RWPE2 (cell line): ENCODE measurements at regions not wholly inside any gene's neighbourhood (a gene's known extent, or its start where the extent isn't known, plus 50 kb on each side); places are given as distances from the start of the nearest gene placed in this dataset.

ENCODE experiments used
- ATAC-seq: fragments of 200-7000 bp; cut with Tn5 transposase; 3 replicates; pipeline ENCODE4 v1.9.1; 2021; ENCODE audit warnings: low read depth
- DNase-seq: peaks from one replicate; pipeline ENCODE4 v3.0.0-alpha.2; 2020; ENCODE audit warnings: low spot score
- H3K27ac ChIP-seq: fragments of 450-650 bp; 2 replicates; pipeline ENCODE4 v1.5.1; 2017; ENCODE audit warnings: mild to moderate bottlenecking; ENCODE audit not compliant: poor library complexity, severe bottlenecking
- H3K27me3 ChIP-seq: fragments of 250-450 bp; sonication (Bioruptor Pico); 2 replicates; pipeline ENCODE4 v1.5.1; 2021; ENCODE audit warnings: mild to moderate bottlenecking, moderate library complexity; ENCODE audit not compliant: insufficient read depth, poor library complexity, severe bottlenecking
- H3K36me3 ChIP-seq: fragments of 250-450 bp; sonication (Bioruptor Pico); 2 replicates; pipeline ENCODE4 v1.5.1; 2020; ENCODE audit warnings: low read depth, mild to moderate bottlenecking, moderate library complexity
- H3K4me1 ChIP-seq: fragments of 250-450 bp; sonication (Bioruptor Pico); 2 replicates; pipeline ENCODE4 v1.5.1; 2021; ENCODE audit warnings: mild to moderate bottlenecking, moderate library complexity; ENCODE audit not compliant: insufficient read depth, poor library complexity, severe bottlenecking
- H3K4me3 ChIP-seq: fragments of 250-450 bp; sonication (Bioruptor Pico); 2 replicates; pipeline ENCODE4 v1.5.1; 2021; ENCODE audit warnings: mild to moderate bottlenecking, moderate library complexity; ENCODE audit not compliant: severe bottlenecking
- H3K9me3 ChIP-seq: fragments of 250-450 bp; sonication (Bioruptor Pico); 2 replicates; pipeline ENCODE4 v1.5.1; 2021; ENCODE audit warnings: mild to moderate bottlenecking, moderate library complexity; ENCODE audit not compliant: severe bottlenecking
- TF ChIP-seq, protein P1 (sequence below): fragments of 450-650 bp; IDR thresholded peaks from one replicate; pipeline ENCODE4 v1.5.1; 2017; ENCODE audit warnings: mild to moderate bottlenecking, moderate library complexity; ENCODE audit not compliant: poor library complexity, severe bottlenecking

DNA sequence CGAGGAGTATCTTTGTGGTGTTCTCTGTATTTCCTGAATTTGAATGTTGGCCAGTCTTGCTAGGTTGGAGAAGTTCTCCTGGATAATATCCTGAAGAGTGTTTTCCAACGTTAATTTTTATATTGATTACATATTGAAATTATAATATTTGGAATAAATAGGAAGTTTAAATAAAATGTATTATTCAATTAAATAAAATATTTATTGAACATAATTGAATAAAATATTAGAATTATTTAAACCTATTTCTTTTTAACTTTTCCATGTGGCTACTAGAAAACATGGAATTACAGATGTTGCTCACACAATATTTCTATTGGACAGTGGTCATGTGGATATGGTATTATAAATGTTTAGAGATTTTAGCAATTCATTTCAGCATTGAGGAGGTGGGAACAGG is 170.8 kb upstream of the FST start:
- DNase-seq (no peak), ATAC-seq (no peak)
- Histone ChIP-seq H3K4me1 (no peaks in the 10 kb centered on the region), H3K27ac (no peak overlapping the region), H3K4me3 (no peak overlapping the region), H3K27me3 (no peaks in the 10 kb centered on the region), H3K9me3 (no peaks in the 10 kb centered on the region), H3K36me3 (no peaks in the 10 kb centered on the region)
- TF ChIP-seq, protein P1, sequence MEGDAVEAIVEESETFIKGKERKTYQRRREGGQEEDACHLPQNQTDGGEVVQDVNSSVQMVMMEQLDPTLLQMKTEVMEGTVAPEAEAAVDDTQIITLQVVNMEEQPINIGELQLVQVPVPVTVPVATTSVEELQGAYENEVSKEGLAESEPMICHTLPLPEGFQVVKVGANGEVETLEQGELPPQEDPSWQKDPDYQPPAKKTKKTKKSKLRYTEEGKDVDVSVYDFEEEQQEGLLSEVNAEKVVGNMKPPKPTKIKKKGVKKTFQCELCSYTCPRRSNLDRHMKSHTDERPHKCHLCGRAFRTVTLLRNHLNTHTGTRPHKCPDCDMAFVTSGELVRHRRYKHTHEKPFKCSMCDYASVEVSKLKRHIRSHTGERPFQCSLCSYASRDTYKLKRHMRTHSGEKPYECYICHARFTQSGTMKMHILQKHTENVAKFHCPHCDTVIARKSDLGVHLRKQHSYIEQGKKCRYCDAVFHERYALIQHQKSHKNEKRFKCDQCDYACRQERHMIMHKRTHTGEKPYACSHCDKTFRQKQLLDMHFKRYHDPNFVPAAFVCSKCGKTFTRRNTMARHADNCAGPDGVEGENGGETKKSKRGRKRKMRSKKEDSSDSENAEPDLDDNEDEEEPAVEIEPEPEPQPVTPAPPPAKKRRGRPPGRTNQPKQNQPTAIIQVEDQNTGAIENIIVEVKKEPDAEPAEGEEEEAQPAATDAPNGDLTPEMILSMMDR: no peak

DNA sequence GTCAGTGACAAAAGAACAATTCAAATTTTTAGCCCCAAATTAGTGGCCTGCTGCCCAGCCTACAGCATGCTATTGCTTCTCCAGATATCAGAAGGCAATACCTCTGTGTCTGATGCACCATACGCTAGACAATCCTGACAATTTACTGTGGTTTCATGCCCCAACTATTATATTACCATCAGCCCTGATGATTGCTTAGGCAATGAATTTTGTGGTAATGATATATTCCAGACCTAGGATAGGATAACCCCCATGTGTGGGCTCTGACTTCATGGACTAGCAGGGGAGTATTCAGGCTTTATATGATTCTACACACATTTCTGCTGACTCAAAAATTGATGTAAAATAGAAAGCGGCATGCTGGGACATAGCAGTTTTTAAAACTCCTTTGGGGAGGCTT is 168.7 kb upstream of the FST start:
- Histone ChIP-seq H3K4me3 (no peak overlapping the region), H3K4me1 (no peaks in the 10 kb centered on the region), H3K27ac (no peak overlapping the region), H3K9me3 (peaks cover 11% of the 10 kb centered on the region), H3K36me3 (no peaks in the 10 kb centered on the region), H3K27me3 (no peaks in the 10 kb centered on the region)
- ATAC-seq (no peak), DNase-seq (no peak)
- TF ChIP-seq, protein P1: no peak

DNA sequence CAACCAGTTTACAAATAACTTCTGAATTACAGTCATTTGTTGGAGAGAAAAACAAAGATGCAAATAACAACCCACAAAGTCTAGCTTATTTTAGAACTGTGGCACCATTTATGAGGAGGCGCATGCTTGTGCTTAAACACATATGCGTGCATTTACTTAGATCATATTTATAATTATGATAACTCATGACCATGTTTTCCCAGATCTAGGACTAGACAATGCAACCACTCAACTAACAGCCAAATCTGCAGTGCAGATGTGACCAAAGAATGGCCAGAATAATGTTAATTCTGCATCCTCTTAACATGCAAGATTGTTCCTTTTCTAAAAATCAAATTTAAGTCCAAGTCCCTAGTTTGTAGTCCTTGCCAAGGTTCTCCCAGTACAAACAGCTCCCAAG is 167.3 kb upstream of the FST start:
- Histone ChIP-seq H3K36me3 (no peaks in the 10 kb centered on the region), H3K27ac (no peak overlapping the region), H3K9me3 (peaks cover 11% of the 10 kb centered on the region), H3K27me3 (no peaks in the 10 kb centered on the region), H3K4me3 (no peak overlapping the region), H3K4me1 (no peaks in the 10 kb centered on the region)
- DNase-seq (no peak), ATAC-seq (no peak)
- TF ChIP-seq, protein P1: no peak

DNA sequence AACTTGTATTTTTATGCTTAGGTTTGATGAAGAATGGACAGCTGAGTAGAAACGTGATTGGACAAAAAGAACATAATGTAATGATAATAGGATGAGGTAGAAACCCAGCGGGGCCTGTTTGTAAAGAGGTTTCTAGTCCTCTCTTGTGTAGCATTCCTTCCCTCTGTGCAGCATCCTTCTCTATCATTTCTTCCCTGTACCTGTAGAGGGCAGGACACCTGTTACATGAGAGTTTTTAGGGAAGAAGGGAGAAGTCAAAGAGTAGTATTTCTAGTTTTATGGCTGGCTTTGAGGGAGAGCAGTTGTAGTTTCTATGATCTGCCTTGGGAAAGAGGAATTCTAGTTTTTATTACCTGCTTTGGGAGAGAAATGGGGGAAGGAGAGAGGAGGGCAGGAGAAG is 162.1 kb upstream of the FST start:
- no peaks in the 10 kb centered on the region for H3K36me3 ChIP-seq
- peak overlapping the region; percentile 100 for H3K27ac ChIP-seq
- peaks cover 11% of the 10 kb centered on the region for H3K9me3 ChIP-seq
- no peak for ATAC-seq
- H3K4me3 ChIP-seq: no peak overlapping the region
- H3K4me1 ChIP-seq: peaks cover 48% of the 10 kb centered on the region
- H3K27me3 ChIP-seq: no peaks in the 10 kb centered on the region
- no peak for DNase-seq
- TF ChIP-seq, protein P1: peak; percentile 33

DNA sequence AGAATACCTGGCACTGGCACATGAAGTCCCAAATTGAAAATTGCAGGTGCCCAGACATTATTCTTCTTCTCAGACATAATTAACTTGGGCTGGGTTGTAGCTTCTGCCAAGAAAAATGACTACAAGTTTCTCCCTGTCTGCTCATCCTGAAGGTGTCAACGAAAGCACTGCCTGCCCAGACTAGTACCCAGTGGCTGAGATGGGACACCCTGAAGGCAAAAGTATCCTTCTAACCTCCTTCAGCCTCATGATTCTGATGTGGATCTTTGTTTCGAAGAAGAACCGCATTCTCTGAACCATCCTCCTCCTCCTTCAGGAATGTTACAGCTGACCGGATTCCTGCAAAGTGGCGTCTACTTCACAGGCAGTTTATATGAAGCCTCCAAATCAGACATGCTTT is 161.1 kb upstream of the FST start:
- Histone ChIP-seq H3K27me3 (no peaks in the 10 kb centered on the region), H3K4me3 (no peak overlapping the region), H3K27ac (peak overlapping the region; percentile 100), H3K4me1 (peaks cover 57% of the 10 kb centered on the region), H3K36me3 (no peaks in the 10 kb centered on the region), H3K9me3 (peaks cover 11% of the 10 kb centered on the region)
- TF ChIP-seq, protein P1: no peak
- DNase-seq: peak; percentile 84
- peak; percentile 51 for ATAC-seq
